D721Med (cell line): ENCODE measurements at regions not wholly inside any gene's neighbourhood (a gene's known extent, or its start where the extent isn't known, plus 50 kb on each side); places are given as distances from the start of the nearest gene placed in this dataset.
"Not testable (repeated sequence)": the region's sequence is repeated elsewhere in the genome, so short reads cannot be mapped to it uniquely, and the experiment has no call there.

Experiments
- DNase-seq: peaks from one replicate; pipeline ENCODE4 v3.0.0; 2011; ENCODE audit warnings: low spot score; ENCODE audit not compliant: insufficient read length
- FAIRE-seq: peaks from 2 replicates; lab custom pipeline; 2011; peaks lifted over from hg19 to GRCh38; lab: Jason Lieb, UNC
- CTCF ChIP-seq: IDR thresholded peaks from 2 replicates; pipeline ENCODE4 v1.5.1; 2012; ENCODE audit warnings: mild to moderate bottlenecking, control low read depth; ENCODE audit not compliant: insufficient read depth; ENCODE audit errors: missing control alignments

DNA sequence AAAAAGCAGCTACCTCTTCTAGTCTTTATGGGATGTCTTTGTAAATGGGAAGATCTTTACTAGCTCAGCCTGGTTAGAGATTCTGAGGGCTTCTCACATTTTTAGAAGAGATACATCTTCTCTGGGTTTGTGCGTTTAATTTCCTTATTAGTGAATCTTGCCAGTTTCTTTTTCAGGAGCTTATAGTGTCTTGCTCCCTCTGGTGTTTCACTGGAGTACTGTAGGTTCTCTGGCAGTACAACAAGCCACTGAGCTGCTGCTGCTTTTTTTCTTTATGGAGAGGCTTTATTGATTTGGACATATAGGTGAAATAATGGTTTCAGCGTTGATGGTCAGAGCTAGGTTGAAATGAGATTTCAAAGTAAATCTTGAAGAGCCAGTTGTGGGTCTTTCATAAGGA, 82.9 kb downstream of the LAS1L start:
- no peak for FAIRE-seq
- peak; percentile 2 for TF ChIP-seq CTCF

GRCh38 chrX:65420154-65420553, 114.4 kb downstream of the LAS1L start:
- FAIRE-seq, result no peak
- no peak for TF ChIP-seq CTCF
- DNase-seq, result no peak

More for the DNA sequence above, 82.9 kb downstream of the LAS1L start:
- DNase-seq, result no peak

GRCh38 chrX:65407662-65408061, 126.9 kb downstream of the LAS1L start:
- DNase-seq, FAIRE-seq: not testable (repeated sequence)

GRCh38 chrX:65407157-65407626, 127.4 kb downstream of the LAS1L start:
- no peak for DNase-seq
- no peak for FAIRE-seq
- TF ChIP-seq CTCF, result no peak

DNA sequence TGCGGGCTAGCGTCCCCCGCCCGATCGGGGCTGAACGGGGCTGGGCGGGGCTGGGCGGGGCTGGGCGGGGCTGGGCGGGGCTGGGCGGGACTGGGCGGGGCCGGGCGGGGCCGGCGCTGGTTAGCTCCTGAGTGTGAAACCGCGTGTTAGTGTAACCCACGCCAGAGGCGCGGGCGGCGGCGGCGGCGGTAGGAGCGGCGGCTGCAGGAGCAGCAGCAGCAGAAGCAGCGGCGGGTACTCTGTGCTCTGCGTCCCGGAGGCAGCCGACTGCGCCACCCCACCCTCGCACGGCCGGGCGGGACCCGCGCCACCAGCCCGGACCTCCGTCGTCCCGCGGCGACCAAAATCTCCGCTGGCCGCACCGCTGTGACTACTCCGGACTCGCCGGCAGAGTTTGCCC, 128.1 kb downstream of the LAS1L start:
- FAIRE-seq, result no peak
- no peak for TF ChIP-seq CTCF

DNA sequence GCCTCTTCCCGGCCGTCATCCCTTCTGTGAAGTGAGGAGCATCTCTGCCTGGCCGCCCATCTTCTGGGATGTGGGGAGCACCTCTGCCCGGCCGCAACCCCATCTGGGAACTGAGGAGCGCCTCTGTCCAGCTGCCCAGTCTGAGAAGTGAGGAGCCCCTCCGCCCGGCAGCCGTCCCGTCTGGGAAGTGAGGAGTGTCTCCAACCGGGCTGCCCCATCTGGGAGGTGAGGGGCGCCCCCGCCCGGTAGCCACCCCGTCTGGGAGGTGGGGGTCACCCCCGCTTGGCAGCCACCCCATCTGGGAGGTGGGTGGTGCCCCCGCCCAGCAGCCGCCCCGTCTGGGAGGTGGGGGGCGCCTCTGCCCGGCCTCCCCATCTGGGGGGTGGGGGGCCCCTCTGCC, 142.3 kb downstream of the LAS1L start:
- no peak for TF ChIP-seq CTCF
- FAIRE-seq (no peak), DNase-seq (no peak)

More for the DNA sequence above, 128.1 kb downstream of the LAS1L start:
- no peak for DNase-seq

DNA sequence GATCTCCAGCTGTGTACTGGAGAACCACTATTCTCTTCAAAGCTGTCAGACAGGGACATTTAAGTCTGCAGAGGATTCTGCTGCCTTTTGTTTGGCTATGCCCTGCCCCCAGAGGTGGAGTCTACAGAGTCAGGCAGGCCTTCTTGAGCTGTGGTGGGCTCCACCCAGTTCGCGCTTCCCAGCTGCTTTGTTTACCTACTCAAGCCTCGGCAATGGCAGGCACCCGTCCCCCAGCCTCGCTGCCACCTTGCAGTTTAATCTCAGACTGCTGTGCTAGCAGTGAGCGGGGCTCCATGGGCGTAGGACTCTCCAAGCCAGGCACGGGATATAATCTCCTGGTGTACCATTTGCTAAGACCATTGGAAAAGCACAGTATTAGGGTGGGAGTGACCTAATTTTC, 145.5 kb downstream of the LAS1L start:
- FAIRE-seq, DNase-seq: not testable (repeated sequence)
